ENCODE measurements at regions not wholly inside any gene's neighbourhood (a gene's known extent, or its start where the extent isn't known, plus 50 kb on each side); places are given as distances from the start of the nearest gene placed in this dataset.

DNA sequence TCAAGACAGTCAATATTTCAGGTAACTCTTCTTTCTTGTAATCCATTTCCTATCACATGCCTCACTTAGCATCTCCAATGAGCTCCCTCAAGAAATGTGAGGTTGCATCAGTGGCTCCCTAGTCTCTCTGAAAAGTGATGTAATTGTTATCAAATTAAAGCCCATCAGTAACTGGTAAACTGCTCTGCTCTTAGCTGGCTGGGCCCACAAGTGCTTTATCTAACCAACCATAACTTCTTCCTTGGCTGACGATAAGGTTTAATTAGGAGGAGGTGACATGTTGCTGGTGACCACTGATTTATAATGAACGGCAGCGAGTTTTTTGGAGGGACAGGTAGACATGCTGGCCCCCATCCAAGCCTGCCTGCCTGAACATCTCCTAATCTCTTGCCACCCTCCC lies 79.6 kb downstream of the RTP4 start:
- H3K4me3 ChIP-seq (replicated peaks in 1 of 3; ENCODE audit: insufficient read depth in 1 of 3, low read depth in 1 of 3, low read length in 3 of 3), result no peak overlapping the region
- H3K4me1 ChIP-seq (ENCODE audit: control insufficient read depth, extremely low read depth, insufficient read depth, low read length), result no peaks in the 10 kb centered on the region
- no peak overlapping the region for H3K4me2 ChIP-seq (ENCODE audit: insufficient read depth, low read length)
- ChIA-PET CTCF (no interaction called here), POLR2A (no interaction called here)
- no peaks in the 10 kb centered on the region for H3K9me1 ChIP-seq (replicated peaks; ENCODE audit: control insufficient read depth, extremely low read depth, insufficient read depth, low read length)
- H3K36me3 ChIP-seq (ENCODE audit: control insufficient read depth in 2 of 2, extremely low read depth in 1 of 2, insufficient read depth in 2 of 2, low read length in 2 of 2), result no peaks in the 10 kb centered on the region
- H3K27me3 ChIP-seq (ENCODE audit: control insufficient read depth in 2 of 2, insufficient read depth in 2 of 2, low read length in 2 of 2), result no peaks in the 10 kb centered on the region
- H2AFZ ChIP-seq (ENCODE audit: low read depth, low read length), result no peak overlapping the region
- H4K20me1 ChIP-seq (replicated peaks; ENCODE audit: control insufficient read depth, extremely low read depth, insufficient read depth, low read length), result no peaks in the 10 kb centered on the region
- BruUV-seq (replicated peaks), result no TSS peak
- intact Hi-C loops (cut with micrococcal nuclease), result no loop called here
- no peak overlapping the region for H3K27ac ChIP-seq (ENCODE audit: insufficient read depth, low read depth, low read length)
- H3K9ac ChIP-seq (replicated peaks; ENCODE audit: extremely low read depth, insufficient read depth, low read length), result no peak overlapping the region
- H3K9me3 ChIP-seq (replicated peaks; ENCODE audit: control insufficient read depth, insufficient read depth, low read length), result no peaks in the 10 kb centered on the region
- TF ChIP-seq POLR2A (IDR thresholded peaks at IDR 0.05; ENCODE audit: low read depth, low read length), result no peak
- no peaks in the 10 kb centered on the region for H3K79me2 ChIP-seq (ENCODE audit: control insufficient read depth, insufficient read depth, low read length)
- no peak for DNase-seq (ENCODE audit: low read depth, low spot score)
- FAIRE-seq, result no peak
- dilution Hi-C loops (cut with MboI; ENCODE audit: extremely low pct_ligation_motif_present, low sequenced_read_pairs), result no loop called here

DNA sequence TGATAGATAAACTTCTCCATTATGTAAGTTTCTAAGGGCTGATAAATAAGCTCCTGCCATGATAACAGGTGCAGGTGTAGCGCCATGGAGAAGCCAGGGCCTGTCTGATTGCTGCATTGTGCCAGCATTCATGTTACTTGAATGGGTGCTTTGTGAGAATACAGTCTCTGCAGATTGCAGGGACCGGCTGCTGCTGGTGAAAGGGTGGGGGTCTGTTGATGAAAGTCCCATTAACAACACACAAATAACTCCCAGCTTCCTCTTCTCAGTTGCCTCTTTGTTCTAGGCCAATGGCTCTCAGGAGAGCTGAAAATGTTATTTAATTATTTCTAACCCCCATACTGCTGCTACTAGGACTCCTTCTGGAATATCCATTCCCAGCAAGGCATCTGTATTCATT lies 77.2 kb downstream of the RTP4 start:
- ChIA-PET CTCF (no interaction called here), POLR2A (no interaction called here)
- Histone ChIP-seq H3K4me2 (ENCODE audit: insufficient read depth, low read length) (no peak overlapping the region), H3K27ac (ENCODE audit: insufficient read depth, low read depth, low read length) (no peak overlapping the region), H3K4me1 (ENCODE audit: control insufficient read depth, extremely low read depth, insufficient read depth, low read length) (no peaks in the 10 kb centered on the region), H3K79me2 (ENCODE audit: control insufficient read depth, insufficient read depth, low read length) (no peaks in the 10 kb centered on the region), H3K27me3 (ENCODE audit: control insufficient read depth in 2 of 2, insufficient read depth in 2 of 2, low read length in 2 of 2) (no peaks in the 10 kb centered on the region), H2AFZ (ENCODE audit: low read depth, low read length) (no peak overlapping the region), H3K9ac (replicated peaks; ENCODE audit: extremely low read depth, insufficient read depth, low read length) (no peak overlapping the region), H3K36me3 (ENCODE audit: control insufficient read depth in 2 of 2, extremely low read depth in 1 of 2, insufficient read depth in 2 of 2, low read length in 2 of 2) (no peaks in the 10 kb centered on the region), H3K4me3 (replicated peaks in 1 of 3; ENCODE audit: insufficient read depth in 1 of 3, low read depth in 1 of 3, low read length in 3 of 3) (no peak overlapping the region), H3K9me3 (replicated peaks; ENCODE audit: control insufficient read depth, insufficient read depth, low read length) (no peaks in the 10 kb centered on the region), H3K9me1 (replicated peaks; ENCODE audit: control insufficient read depth, extremely low read depth, insufficient read depth, low read length) (no peaks in the 10 kb centered on the region), H4K20me1 (replicated peaks; ENCODE audit: control insufficient read depth, extremely low read depth, insufficient read depth, low read length) (no peaks in the 10 kb centered on the region)
- intact Hi-C loops (cut with micrococcal nuclease) (no loop called here), dilution Hi-C loops (cut with MboI; ENCODE audit: extremely low pct_ligation_motif_present, low sequenced_read_pairs) (no loop called here)
- TF ChIP-seq FOS (IDR thresholded peaks at IDR 0.05; ENCODE audit: borderline replicate concordance, insufficient read depth, low read length) (no peak), POLR2A (IDR thresholded peaks at IDR 0.05; ENCODE audit: low read depth, low read length) (no peak), GATA2 (IDR thresholded peaks at IDR 0.05; ENCODE audit: insufficient read depth, insufficient read length, low read depth, low read length) (no peak), MYC (IDR thresholded peaks at IDR 0.05; ENCODE audit: low read depth, low read length) (no peak), EZH2 (IDR thresholded peaks at IDR 0.05; ENCODE audit: borderline replicate concordance, low read depth, low read length, severe bottlenecking) (no peak), POLR2AphosphoS5 (IDR thresholded peaks at IDR 0.05; ENCODE audit: insufficient read depth, low read depth, low read length) (no peak)
- FAIRE-seq (no peak), DNase-seq (ENCODE audit: low read depth, low spot score) (no peak)
- no TSS peak for BruUV-seq (replicated peaks)
